CD14-positive monocyte (primary cell): ENCODE measurements at regions not wholly inside any gene's neighbourhood (a gene's known extent, or its start where the extent isn't known, plus 50 kb on each side); places are given as distances from the start of the nearest gene placed in this dataset.

ENCODE experiments used
- DNase-seq, 3 donors: peaks; one replicate each; pipeline ENCODE4 v3.0.0-alpha.2; 2011 to 2022
- H2AFZ ChIP-seq: 2 replicates; pipeline ENCODE4 v1.6.0; 2012; ENCODE audit warnings: mild to moderate bottlenecking, low read depth, low read length, inconsistent platforms; ENCODE audit not compliant: insufficient read depth, poor library complexity, severe bottlenecking
- H3K27ac ChIP-seq, 2 donors: 1 replicate in 1 of 2; 2 replicates in 1 of 2; pipeline ENCODE4 v1.5.1; 2012 to 2013; ENCODE audit warnings: low read length in 2 of 2, control low read depth in 1 of 2, inconsistent platforms in 1 of 2, low read depth in 1 of 2, mild to moderate bottlenecking in 1 of 2
- H3K27me3 ChIP-seq, 2 donors: one replicate each; pipeline versions ENCODE4 v1.6.0 to v1.6.1; 2011 to 2013; ENCODE audit warnings: low read length in 2 of 2; ENCODE audit not compliant: control insufficient read depth in 2 of 2, insufficient read depth in 2 of 2
- H3K36me3 ChIP-seq, 2 donors: replicated peaks in 1 of 2; 1 replicate in 1 of 2; 2 replicates in 1 of 2; pipeline versions ENCODE4 v1.5.1 to v1.6.1; 2012 to 2013; ENCODE audit warnings: low read length in 2 of 2, control low read depth in 1 of 2, inconsistent platforms in 1 of 2, mild to moderate bottlenecking in 1 of 2; ENCODE audit not compliant: insufficient read depth in 2 of 2, control insufficient read depth in 1 of 2
- H3K4me1 ChIP-seq, 2 donors: 1 replicate in 1 of 2; 2 replicates in 1 of 2; pipeline versions ENCODE4 v1.5.1 to v1.6.1; 2012 to 2013; ENCODE audit warnings: low read length in 2 of 2, control low read depth in 1 of 2, inconsistent platforms in 1 of 2, mild to moderate bottlenecking in 1 of 2, moderate library complexity in 1 of 2; ENCODE audit not compliant: insufficient read depth in 2 of 2, control insufficient read depth in 1 of 2
- H3K4me2 ChIP-seq: replicated peaks from 2 replicates; pipeline ENCODE3; 2012; ENCODE audit warnings: low read length, moderate library complexity, mild to moderate bottlenecking; ENCODE audit not compliant: poor library complexity, severe bottlenecking; ENCODE audit errors: extremely low read depth
- H3K4me3 ChIP-seq, 3 experiments: fragments of 200-600 bp in 1 of 3; sonication (generic) in 1 of 3; replicated peaks in 1 of 3; 1 replicate in 2 of 3; 2 replicates in 1 of 3; pipeline ENCODE4 v1.5.1; 2011 to 2013; ENCODE audit warnings: low read length in 3 of 3, mild to moderate bottlenecking in 3 of 3, control low read depth in 2 of 3, low read depth in 2 of 3, inconsistent platforms in 1 of 3, moderate library complexity in 1 of 3
- H3K79me2 ChIP-seq: 2 replicates; pipeline ENCODE4 v1.6.0; 2012; ENCODE audit warnings: mild to moderate bottlenecking, control low read depth, inconsistent platforms, low read length, moderate library complexity; ENCODE audit not compliant: insufficient read depth
- H3K9ac ChIP-seq: 2 replicates; pipeline ENCODE4 v1.6.0; 2017; ENCODE audit warnings: low read length, mild to moderate bottlenecking; ENCODE audit not compliant: insufficient read depth, poor library complexity, severe bottlenecking
- H3K9me3 ChIP-seq, 2 donors: replicated peaks in 1 of 2; 1 replicate in 1 of 2; 2 replicates in 1 of 2; pipeline versions ENCODE4 v1.5.1 to v1.6.1; 2012 to 2013; ENCODE audit warnings: low read length in 2 of 2, control low read depth in 1 of 2; ENCODE audit not compliant: control insufficient read depth in 1 of 2, insufficient read depth in 1 of 2
- H4K20me1 ChIP-seq: 2 replicates; pipeline ENCODE4 v1.6.0; 2012; ENCODE audit warnings: mild to moderate bottlenecking, low read length, control low read depth, moderate library complexity; ENCODE audit not compliant: insufficient read depth
- H3K27ac Mint-ChIP-seq, 7 donors: one replicate each; pipeline ENCODE4 v1.8.0; 2020; ENCODE audit warnings: mild to moderate bottlenecking in 7 of 7, mixed read lengths in 7 of 7, moderate library complexity in 6 of 7, inconsistent platforms in 2 of 7
- H3K27me3 Mint-ChIP-seq, 3 donors: one replicate each; pipeline ENCODE4 v1.8.0; 2021 to 2022; ENCODE audit warnings: low read depth in 3 of 3, mild to moderate bottlenecking in 3 of 3, mixed read lengths in 3 of 3, moderate library complexity in 3 of 3, inconsistent platforms in 1 of 3
- H3K36me3 Mint-ChIP-seq, 2 donors: one replicate each; pipeline ENCODE4 v1.8.0; 2020; ENCODE audit warnings: mixed read lengths in 2 of 2, inconsistent platforms in 1 of 2, mild to moderate bottlenecking in 1 of 2
- H3K4me1 Mint-ChIP-seq: one replicate; pipeline ENCODE4 v1.8.0; 2020; ENCODE audit warnings: mild to moderate bottlenecking, mixed read lengths
- H3K4me3 Mint-ChIP-seq, 2 donors: one replicate each; pipeline ENCODE4 v1.8.0; 2020; ENCODE audit warnings: mild to moderate bottlenecking in 2 of 2, mixed read lengths in 2 of 2, moderate library complexity in 1 of 2
- H3K9me3 Mint-ChIP-seq, 7 donors: one replicate each; pipeline ENCODE4 v1.8.0; 2020 to 2022; ENCODE audit warnings: mixed read lengths in 7 of 7, mild to moderate bottlenecking in 6 of 7, moderate library complexity in 6 of 7, inconsistent platforms in 2 of 7
- WGBS: methylation state at CpG from one replicate; pipeline ENCODE4 v1.1.5; 2013; ENCODE audit warnings: missing lambda C conversion rate; ENCODE audit not compliant: insufficient coverage; 5-methylcytosine and 5-hydroxymethylcytosine counted together
- intact Hi-C, 2 donors: fragments of 100-400 bp; cut with micrococcal nuclease; formaldehyde crosslinking; loops; one replicate each; pipeline versions ENCODE4 v1.15.0 to v1.15.1; 2023
- TF ChIP-seq, protein P1 (sequence below): fragments of 200-600 bp; IDR thresholded peaks from one replicate; pipeline ENCODE4 v1.8.0; 2022; ENCODE audit warnings: antibody characterized with exemption, mild to moderate bottlenecking

DNA sequence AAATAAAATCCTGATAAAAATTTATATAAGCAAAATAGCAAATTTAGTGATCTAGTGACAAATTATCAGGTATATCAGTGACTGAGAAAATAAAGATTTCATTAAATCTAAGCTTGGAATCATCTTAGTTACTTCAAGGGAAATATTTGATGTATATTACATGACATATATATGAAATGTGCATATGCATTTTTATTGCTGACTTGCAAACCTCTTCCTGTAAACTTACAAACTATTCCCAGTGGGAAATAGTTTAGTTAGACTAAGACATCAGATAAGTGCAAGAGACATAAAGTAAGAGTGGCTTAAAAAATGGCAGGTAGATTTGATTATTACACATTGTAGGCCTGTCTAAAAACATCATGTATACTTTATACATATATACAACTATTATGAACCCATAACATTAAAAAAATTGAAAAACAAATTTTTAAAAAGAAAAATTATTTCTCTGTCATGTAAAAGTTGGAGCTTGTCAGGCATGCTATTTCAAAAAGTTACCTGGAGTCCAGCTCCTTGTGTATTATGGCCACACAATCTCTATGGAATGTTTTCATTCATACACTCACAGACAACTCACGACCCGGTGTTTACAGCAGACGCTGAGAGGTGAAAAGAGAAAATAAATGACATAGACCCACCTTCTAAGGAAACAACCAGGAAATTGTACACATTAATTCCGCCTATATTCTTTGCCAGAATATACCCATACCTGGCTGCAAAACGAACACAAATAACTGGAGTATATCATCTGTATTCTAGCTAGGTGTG lies 724.5 kb downstream of the SLITRK6 start:
- H3K27me3 ChIP-seq: no peaks in the 10 kb centered on the region
- H2AFZ ChIP-seq: no peak overlapping the region
- intact Hi-C loops: no loop called here
- TF ChIP-seq, protein P1, sequence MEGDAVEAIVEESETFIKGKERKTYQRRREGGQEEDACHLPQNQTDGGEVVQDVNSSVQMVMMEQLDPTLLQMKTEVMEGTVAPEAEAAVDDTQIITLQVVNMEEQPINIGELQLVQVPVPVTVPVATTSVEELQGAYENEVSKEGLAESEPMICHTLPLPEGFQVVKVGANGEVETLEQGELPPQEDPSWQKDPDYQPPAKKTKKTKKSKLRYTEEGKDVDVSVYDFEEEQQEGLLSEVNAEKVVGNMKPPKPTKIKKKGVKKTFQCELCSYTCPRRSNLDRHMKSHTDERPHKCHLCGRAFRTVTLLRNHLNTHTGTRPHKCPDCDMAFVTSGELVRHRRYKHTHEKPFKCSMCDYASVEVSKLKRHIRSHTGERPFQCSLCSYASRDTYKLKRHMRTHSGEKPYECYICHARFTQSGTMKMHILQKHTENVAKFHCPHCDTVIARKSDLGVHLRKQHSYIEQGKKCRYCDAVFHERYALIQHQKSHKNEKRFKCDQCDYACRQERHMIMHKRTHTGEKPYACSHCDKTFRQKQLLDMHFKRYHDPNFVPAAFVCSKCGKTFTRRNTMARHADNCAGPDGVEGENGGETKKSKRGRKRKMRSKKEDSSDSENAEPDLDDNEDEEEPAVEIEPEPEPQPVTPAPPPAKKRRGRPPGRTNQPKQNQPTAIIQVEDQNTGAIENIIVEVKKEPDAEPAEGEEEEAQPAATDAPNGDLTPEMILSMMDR: no peak
- no peaks in the 10 kb centered on the region for H3K79me2 ChIP-seq
- Mint-ChIP-seq H3K9me3 (peaks cover 0 to 3% (median 0%) of the 10 kb centered on the region in 7 donors), H3K36me3 (no peaks in the 10 kb centered on the region), H3K4me1 (peaks cover 5% of the 10 kb centered on the region), H3K27ac (no peak overlapping the region), H3K27me3 (no peaks in the 10 kb centered on the region), H3K4me3 (no peak overlapping the region)
- H4K20me1 ChIP-seq: no peaks in the 10 kb centered on the region
- no peaks in the 10 kb centered on the region for H3K9me3 ChIP-seq
- no peaks in the 10 kb centered on the region for H3K4me1 ChIP-seq
- no peak overlapping the region for H3K4me3 ChIP-seq
- DNase-seq: no peak
- no CpG with 5 or more reads among the region's 5 CpGs for WGBS
- H3K27ac ChIP-seq: no peak overlapping the region
- H3K4me2 ChIP-seq: no peak overlapping the region
- no peaks in the 10 kb centered on the region for H3K36me3 ChIP-seq
- H3K9ac ChIP-seq: no peak overlapping the region

DNA sequence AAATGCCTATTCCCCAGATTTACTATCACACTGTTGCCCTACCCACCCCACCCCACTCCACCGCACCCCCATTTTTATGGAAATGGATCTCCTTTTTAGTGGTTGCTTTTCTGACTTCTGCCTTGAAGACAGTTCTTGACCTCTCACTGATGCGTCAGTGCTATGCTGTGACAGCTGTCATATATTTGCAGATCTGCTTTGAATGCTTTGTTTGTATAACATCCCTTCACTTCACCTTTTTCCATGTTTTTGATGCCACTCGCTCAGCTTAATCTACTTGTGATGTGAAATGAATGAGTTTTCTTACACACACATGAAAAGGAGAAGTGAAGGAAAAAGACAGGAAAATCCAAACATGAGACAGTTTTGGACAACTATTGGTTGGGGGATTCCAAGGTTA lies 731.0 kb downstream of the SLITRK6 start:
- no peak overlapping the region for H3K4me2 ChIP-seq
- Mint-ChIP-seq H3K4me3 (no peak overlapping the region), H3K9me3 (peaks cover 0 to 10% (median 6%) of the 10 kb centered on the region in 7 donors), H3K27me3 (no peaks in the 10 kb centered on the region), H3K36me3 (no peaks in the 10 kb centered on the region), H3K27ac (no peak overlapping the region), H3K4me1 (peaks cover 5% of the 10 kb centered on the region)
- no peak for DNase-seq
- no peak overlapping the region for H3K4me3 ChIP-seq
- H4K20me1 ChIP-seq: no peaks in the 10 kb centered on the region
- H3K9ac ChIP-seq: no peak overlapping the region
- no peaks in the 10 kb centered on the region for H3K36me3 ChIP-seq
- no peak overlapping the region for H2AFZ ChIP-seq
- TF ChIP-seq, protein P1: no peak
- no peak overlapping the region for H3K27ac ChIP-seq
- no peaks in the 10 kb centered on the region for H3K27me3 ChIP-seq
- H3K79me2 ChIP-seq: no peaks in the 10 kb centered on the region
- intact Hi-C loops: no loop called here
- H3K4me1 ChIP-seq: no peaks in the 10 kb centered on the region
- 100% methylated on average over 1 of the region's 3 CpGs for whole genome bisulfite sequencing
- peaks cover 0 to 4% of the 10 kb centered on the region in 2 donors for H3K9me3 ChIP-seq
